Spleen (tissue), 7 donors: ENCODE measurements at regions not wholly inside any gene's neighbourhood (a gene's known extent, or its start where the extent isn't known, plus 50 kb on each side); places are given as distances from the start of the nearest gene placed in this dataset.

Source experiments
- POLR2A ChIP-seq, 3 donors: fragments of 450-650 bp; IDR thresholded peaks; one replicate each; pipeline ENCODE4 v1.5.1; 2017; ENCODE audit warnings: antibody characterized with exemption in 3 of 3, mild to moderate bottlenecking in 1 of 3
- TF ChIP-seq, protein P1 (sequence below), 11 experiments: fragments of 200-600 bp in 7 of 11; fragments of 450-650 bp in 4 of 11; sonication (generic) in 4 of 11; IDR thresholded peaks in 8 of 11; conservative IDR thresholded peaks in 3 of 11; 1 replicate in 7 of 11; 2 replicates in 4 of 11; pipeline versions ENCODE4 v1.4.0 to v1.8.0; 2016 to 2021; ENCODE audit warnings: antibody characterized with exemption in 11 of 11, inconsistent platforms in 4 of 11, mild to moderate bottlenecking in 1 of 11
- donor health status: DM: no; HTN: no; CAD: no; lungs with moderate emphysema.
- donor health status: DM: no; HTN: no; CAD: no.
- donor health status: DM: no; HTN: no; CAD: no.

DNA sequence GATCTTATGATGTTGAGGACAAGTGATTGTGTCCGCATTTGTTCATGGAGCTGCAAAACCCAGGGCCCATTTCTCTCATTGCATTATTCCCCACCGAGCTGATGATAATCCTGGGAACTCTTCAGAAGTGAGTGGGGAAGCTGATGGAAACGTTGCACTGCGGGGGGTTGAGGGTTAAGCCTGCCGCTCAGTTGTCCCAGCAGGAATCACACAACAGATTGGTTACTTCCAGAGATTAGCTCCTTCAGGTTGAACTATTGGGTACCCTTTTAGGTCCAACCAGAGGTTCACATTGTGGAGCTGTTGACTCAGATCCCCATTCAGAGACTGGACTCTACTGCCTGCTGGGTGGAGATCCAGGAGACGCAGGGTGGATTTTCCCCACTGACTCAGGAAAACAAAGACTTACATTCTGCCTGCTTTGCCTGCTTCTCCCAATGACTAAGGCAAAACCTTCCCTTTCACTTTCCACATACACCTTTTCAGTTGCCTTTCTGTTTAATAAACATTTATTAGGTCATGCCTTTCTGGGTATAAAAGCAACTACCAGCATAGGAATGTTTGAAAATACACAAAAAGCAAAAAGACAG, 286.4 kb downstream of the TXNL1 start:
- TF ChIP-seq, protein P1, sequence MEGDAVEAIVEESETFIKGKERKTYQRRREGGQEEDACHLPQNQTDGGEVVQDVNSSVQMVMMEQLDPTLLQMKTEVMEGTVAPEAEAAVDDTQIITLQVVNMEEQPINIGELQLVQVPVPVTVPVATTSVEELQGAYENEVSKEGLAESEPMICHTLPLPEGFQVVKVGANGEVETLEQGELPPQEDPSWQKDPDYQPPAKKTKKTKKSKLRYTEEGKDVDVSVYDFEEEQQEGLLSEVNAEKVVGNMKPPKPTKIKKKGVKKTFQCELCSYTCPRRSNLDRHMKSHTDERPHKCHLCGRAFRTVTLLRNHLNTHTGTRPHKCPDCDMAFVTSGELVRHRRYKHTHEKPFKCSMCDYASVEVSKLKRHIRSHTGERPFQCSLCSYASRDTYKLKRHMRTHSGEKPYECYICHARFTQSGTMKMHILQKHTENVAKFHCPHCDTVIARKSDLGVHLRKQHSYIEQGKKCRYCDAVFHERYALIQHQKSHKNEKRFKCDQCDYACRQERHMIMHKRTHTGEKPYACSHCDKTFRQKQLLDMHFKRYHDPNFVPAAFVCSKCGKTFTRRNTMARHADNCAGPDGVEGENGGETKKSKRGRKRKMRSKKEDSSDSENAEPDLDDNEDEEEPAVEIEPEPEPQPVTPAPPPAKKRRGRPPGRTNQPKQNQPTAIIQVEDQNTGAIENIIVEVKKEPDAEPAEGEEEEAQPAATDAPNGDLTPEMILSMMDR (IDR thresholded peaks at IDR 0.05 in 8 of 11, conservative IDR thresholded peaks at IDR 0.05 in 3 of 11), result no peak
- no peak for TF ChIP-seq POLR2A (IDR thresholded peaks at IDR 0.05)
